ENCODE measurements at regions not wholly inside any gene's neighbourhood (a gene's known extent, or its start where the extent isn't known, plus 50 kb on each side); places are given as distances from the start of the nearest gene placed in this dataset.

DNA sequence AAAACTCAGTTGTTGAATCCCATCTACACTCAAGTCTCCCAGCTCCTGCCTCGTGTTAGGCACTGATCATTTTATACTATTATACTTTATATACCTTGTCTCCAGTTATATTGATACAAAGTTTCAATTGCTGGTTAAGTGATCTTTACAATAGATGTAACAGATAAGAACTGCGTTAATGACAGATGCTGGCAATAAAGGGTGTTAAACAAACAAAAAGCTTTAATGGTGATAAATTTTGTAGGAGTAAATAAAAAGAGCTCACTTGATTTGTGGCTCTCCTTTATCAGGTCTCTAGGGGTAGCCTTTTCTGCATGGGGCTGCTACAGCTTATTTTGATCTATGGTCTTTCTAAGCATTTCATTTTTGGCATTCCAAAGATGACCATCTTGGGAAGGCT lies 106.9 kb upstream of the GAREM1 start:
- TF ChIP-seq, protein P1, sequence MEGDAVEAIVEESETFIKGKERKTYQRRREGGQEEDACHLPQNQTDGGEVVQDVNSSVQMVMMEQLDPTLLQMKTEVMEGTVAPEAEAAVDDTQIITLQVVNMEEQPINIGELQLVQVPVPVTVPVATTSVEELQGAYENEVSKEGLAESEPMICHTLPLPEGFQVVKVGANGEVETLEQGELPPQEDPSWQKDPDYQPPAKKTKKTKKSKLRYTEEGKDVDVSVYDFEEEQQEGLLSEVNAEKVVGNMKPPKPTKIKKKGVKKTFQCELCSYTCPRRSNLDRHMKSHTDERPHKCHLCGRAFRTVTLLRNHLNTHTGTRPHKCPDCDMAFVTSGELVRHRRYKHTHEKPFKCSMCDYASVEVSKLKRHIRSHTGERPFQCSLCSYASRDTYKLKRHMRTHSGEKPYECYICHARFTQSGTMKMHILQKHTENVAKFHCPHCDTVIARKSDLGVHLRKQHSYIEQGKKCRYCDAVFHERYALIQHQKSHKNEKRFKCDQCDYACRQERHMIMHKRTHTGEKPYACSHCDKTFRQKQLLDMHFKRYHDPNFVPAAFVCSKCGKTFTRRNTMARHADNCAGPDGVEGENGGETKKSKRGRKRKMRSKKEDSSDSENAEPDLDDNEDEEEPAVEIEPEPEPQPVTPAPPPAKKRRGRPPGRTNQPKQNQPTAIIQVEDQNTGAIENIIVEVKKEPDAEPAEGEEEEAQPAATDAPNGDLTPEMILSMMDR (IDR thresholded peaks at IDR 0.05) = no peak
- TF ChIP-seq POLR2AphosphoS5 (IDR thresholded peaks at IDR 0.05) = no peak
- no peak for TF ChIP-seq POLR2A (IDR thresholded peaks at IDR 0.05)

Data from suprapubic skin (tissue), 4 donors.